OCI-LY3 (cell line): ENCODE measurements at regions not wholly inside any gene's neighbourhood (a gene's known extent, or its start where the extent isn't known, plus 50 kb on each side); places are given as distances from the start of the nearest gene placed in this dataset.

Experiments
- H2AFZ ChIP-seq: fragments of 200-600, 300-600 bp; shearing (Covaris generic); 2 replicates; pipeline ENCODE4 v1.6.0; 2014; ENCODE audit warnings: antibody characterized with exemption, low read depth, low read length
- H3K27ac ChIP-seq: fragments of 200-600, 300-600 bp; sonication (generic); 2 replicates; pipeline ENCODE4 v1.5.1; 2014; ENCODE audit warnings: mild to moderate bottlenecking, low read length, moderate library complexity, mixed read lengths
- H3K27me3 ChIP-seq: fragments of 200-600, 300-600 bp; sonication (generic); 2 replicates; pipeline ENCODE4 v1.6.1; 2014; ENCODE audit warnings: low read depth, low read length, mixed read lengths
- H3K36me3 ChIP-seq: fragments of 200-600, 300-600 bp; sonication (generic); replicated peaks from 2 replicates; pipeline ENCODE3; 2014; ENCODE audit warnings: low read depth, low read length, mixed read lengths
- H3K4me1 ChIP-seq: fragments of 300-600, 200-600 bp; sonication (generic); 2 replicates; pipeline ENCODE4 v1.6.1; 2014; ENCODE audit warnings: low read length, mixed read lengths
- H3K4me2 ChIP-seq: fragments of 200-600, 300-600 bp; sonication (generic); 2 replicates; pipeline ENCODE4 v1.6.1; 2014; ENCODE audit warnings: low read length, mixed read lengths
- H3K4me3 ChIP-seq: fragments of 300-600, 200-600 bp; sonication (generic); 2 replicates; pipeline ENCODE4 v1.5.1; 2014; ENCODE audit warnings: antibody characterized with exemption, mild to moderate bottlenecking, low read length, moderate library complexity
- H3K79me2 ChIP-seq: fragments of 300-600, 200-600 bp; shearing (Covaris generic); 2 replicates; pipeline ENCODE4 v1.6.1; 2014; ENCODE audit warnings: mild to moderate bottlenecking, low read length, mixed read lengths
- H3K9ac ChIP-seq: fragments of 300-600, 200-600 bp; shearing (Covaris generic); 2 replicates; pipeline ENCODE4 v1.6.0; 2014; ENCODE audit warnings: mild to moderate bottlenecking, low read length, moderate library complexity
- H3K9me3 ChIP-seq: fragments of 200-600, 300-600 bp; shearing (Covaris generic); 2 replicates; pipeline ENCODE4 v1.6.1; 2014; ENCODE audit warnings: low read length, mixed read lengths; ENCODE audit not compliant: insufficient read depth
- H4K20me1 ChIP-seq: fragments of 200-600, 300-600 bp; sonication (generic); 2 replicates; pipeline ENCODE4 v1.6.1; 2016; ENCODE audit warnings: low read length, mixed read lengths; ENCODE audit not compliant: insufficient read depth
- EZH2phosphoT487 ChIP-seq: fragments of 200-600 bp; shearing (Covaris generic); IDR thresholded peaks from 2 replicates; pipeline ENCODE4 v1.6.1; 2018; ENCODE audit warnings: antibody characterized with exemption, mixed run types, low read depth
- TF ChIP-seq, protein P1 (sequence below): fragments of 200-600, 300-600 bp; sonication (generic); IDR thresholded peaks from 2 replicates; pipeline ENCODE4 v1.5.1; 2014; ENCODE audit warnings: antibody characterized with exemption, low read length, low read depth

DNA sequence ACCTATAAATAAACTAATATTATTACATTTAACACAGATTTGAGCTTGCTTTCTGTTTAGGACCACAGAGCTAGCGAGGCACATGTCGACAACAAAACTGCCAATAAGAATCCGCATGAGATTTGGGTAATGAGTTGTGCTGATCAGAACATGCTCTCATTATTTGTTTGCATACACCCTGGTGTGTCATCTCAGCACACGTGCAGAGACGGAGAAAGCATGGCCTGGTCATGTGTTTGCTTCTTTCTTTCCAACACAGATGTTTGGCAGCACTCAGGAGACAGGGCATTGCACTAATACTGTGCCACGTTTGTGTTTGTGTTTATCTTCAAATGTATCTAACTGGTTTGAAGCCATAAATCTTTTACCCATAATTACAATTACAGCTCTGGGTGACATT is 364.8 kb downstream of the ARAP2 start:
- Histone ChIP-seq H3K4me3 (no peak overlapping the region), H4K20me1 (no peaks in the 10 kb centered on the region), H3K9me3 (no peaks in the 10 kb centered on the region), H3K79me2 (no peaks in the 10 kb centered on the region), H2AFZ (no peak overlapping the region), H3K27me3 (no peaks in the 10 kb centered on the region), H3K9ac (no peak overlapping the region), H3K4me2 (no peak overlapping the region), H3K27ac (no peak overlapping the region), H3K36me3 (no peaks in the 10 kb centered on the region), H3K4me1 (peaks cover 20% of the 10 kb centered on the region)
- no peak for TF ChIP-seq EZH2phosphoT487
- TF ChIP-seq, protein P1, sequence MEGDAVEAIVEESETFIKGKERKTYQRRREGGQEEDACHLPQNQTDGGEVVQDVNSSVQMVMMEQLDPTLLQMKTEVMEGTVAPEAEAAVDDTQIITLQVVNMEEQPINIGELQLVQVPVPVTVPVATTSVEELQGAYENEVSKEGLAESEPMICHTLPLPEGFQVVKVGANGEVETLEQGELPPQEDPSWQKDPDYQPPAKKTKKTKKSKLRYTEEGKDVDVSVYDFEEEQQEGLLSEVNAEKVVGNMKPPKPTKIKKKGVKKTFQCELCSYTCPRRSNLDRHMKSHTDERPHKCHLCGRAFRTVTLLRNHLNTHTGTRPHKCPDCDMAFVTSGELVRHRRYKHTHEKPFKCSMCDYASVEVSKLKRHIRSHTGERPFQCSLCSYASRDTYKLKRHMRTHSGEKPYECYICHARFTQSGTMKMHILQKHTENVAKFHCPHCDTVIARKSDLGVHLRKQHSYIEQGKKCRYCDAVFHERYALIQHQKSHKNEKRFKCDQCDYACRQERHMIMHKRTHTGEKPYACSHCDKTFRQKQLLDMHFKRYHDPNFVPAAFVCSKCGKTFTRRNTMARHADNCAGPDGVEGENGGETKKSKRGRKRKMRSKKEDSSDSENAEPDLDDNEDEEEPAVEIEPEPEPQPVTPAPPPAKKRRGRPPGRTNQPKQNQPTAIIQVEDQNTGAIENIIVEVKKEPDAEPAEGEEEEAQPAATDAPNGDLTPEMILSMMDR = no peak

DNA sequence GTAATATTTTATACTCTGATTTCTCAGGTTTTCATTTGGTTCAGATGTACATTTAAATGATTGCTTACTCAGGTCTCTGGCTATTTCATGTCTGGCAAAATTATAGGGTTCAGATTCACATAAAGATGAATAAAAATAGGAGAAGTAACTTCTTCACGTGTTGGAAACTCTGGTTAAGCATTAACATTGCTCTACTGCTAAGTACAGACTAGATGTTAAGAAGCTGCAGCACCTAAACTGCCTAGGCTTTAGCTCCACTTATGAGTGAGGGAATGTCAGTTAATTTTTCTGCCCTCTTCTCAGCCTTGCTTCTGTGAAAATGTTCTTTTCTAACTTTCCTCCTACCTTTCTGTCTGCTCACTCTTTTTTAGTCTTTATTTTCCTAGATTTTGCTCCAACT is 361.2 kb downstream of the ARAP2 start:
- H3K4me3 ChIP-seq = no peak overlapping the region

DNA sequence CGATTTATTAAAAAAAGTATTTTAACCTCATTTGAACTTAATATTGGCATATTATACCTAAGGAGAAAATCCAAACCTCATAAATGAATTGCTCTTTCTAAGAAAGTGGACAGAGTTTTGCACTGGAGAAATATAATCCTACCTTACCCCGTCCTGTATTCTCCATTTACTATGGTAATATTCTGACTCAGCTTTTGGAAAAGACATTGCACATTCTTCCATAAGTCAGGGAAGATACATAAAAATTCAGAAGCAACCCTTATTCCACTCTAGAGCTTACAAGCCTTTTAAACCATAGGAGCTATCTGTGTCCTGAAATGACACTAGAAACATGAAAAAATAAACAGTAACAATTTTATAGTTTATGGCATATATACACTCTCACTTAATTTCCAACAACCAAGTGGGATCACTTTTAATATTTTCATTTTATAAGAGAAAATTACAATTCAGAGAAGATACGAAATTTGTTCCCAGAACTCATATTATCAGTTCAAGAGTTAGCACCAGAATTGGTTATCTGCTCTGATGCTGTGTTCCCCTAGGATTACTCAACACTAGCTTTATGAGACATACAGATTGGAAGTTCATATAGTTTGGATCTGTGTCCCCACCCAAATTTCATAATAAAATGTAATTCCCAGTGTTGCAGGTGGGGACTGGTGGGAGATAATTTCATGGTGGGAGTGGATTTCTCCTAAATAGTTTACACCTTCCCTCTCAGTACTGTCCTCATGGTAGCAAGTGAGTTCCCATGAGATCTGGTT is 359.4 kb downstream of the ARAP2 start:
- TF ChIP-seq, protein P1 = no peak
- TF ChIP-seq EZH2phosphoT487 = no peak
- Histone ChIP-seq H3K27me3 (no peaks in the 10 kb centered on the region), H4K20me1 (no peaks in the 10 kb centered on the region), H3K4me2 (no peak overlapping the region), H3K4me3 (no peak overlapping the region), H3K79me2 (no peaks in the 10 kb centered on the region), H3K36me3 (no peaks in the 10 kb centered on the region), H2AFZ (no peak overlapping the region), H3K4me1 (peaks cover 20% of the 10 kb centered on the region), H3K9ac (no peak overlapping the region), H3K9me3 (no peaks in the 10 kb centered on the region), H3K27ac (no peak overlapping the region)

More for the DNA sequence above, 361.2 kb downstream of the ARAP2 start:
- H3K27me3 ChIP-seq = no peaks in the 10 kb centered on the region
- no peak overlapping the region for H3K9ac ChIP-seq
- H3K36me3 ChIP-seq = no peaks in the 10 kb centered on the region
- TF ChIP-seq, protein P1 = no peak
- no peak for TF ChIP-seq EZH2phosphoT487
- peak overlapping the region; percentile 68; the same call in 1 of the 2 replicates for H2AFZ ChIP-seq
- peak overlapping the region; percentile 42 for H3K27ac ChIP-seq
- no peaks in the 10 kb centered on the region for H3K79me2 ChIP-seq
- peak overlapping the region; percentile 56 for H3K4me2 ChIP-seq
- H4K20me1 ChIP-seq = no peaks in the 10 kb centered on the region
- H3K4me1 ChIP-seq = peaks cover 20% of the 10 kb centered on the region
- no peaks in the 10 kb centered on the region for H3K9me3 ChIP-seq

DNA sequence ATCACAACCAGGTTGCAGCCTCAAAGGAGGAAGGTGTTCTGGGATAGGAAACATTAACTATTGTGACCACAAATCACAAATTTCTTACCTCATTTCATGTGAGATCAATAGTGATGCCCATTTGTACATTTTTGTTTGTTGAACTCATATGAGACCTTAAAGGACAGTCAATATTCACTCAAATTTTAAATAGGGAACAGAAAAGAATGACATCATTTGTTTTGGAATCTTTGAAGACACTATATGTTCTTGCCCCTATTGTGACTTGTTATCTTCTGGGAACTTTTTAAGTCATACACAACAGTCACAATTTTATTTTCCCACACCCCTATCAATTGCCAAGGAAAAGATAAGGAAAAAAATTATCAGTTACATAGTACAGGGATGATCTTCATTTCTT is 346.5 kb downstream of the ARAP2 start:
- H3K27ac ChIP-seq = no peak overlapping the region
- H3K4me2 ChIP-seq = no peak overlapping the region
- H3K27me3 ChIP-seq = no peaks in the 10 kb centered on the region
- no peak for TF ChIP-seq EZH2phosphoT487
- TF ChIP-seq, protein P1 = no peak
- no peaks in the 10 kb centered on the region for H3K36me3 ChIP-seq
- H3K4me1 ChIP-seq = no peaks in the 10 kb centered on the region
- no peaks in the 10 kb centered on the region for H3K9me3 ChIP-seq
- no peaks in the 10 kb centered on the region for H4K20me1 ChIP-seq
- H3K4me3 ChIP-seq = no peak overlapping the region
- no peak overlapping the region for H3K9ac ChIP-seq
- no peak overlapping the region for H2AFZ ChIP-seq
- no peaks in the 10 kb centered on the region for H3K79me2 ChIP-seq
